ENCODE measurements at regions not wholly inside any gene's neighbourhood (a gene's known extent, or its start where the extent isn't known, plus 50 kb on each side); places are given as distances from the start of the nearest gene placed in this dataset.

GRCh38 chr7:85479918-85480643 is 293.2 kb upstream of the SEMA3D start:
- no peak for TF ChIP-seq CTCF (IDR thresholded peaks at IDR 0.05; ENCODE audit: borderline replicate concordance, extremely low read depth, low read length, poor library complexity, severe bottlenecking)
- no peak for TF ChIP-seq EZH2 (IDR thresholded peaks at IDR 0.05; ENCODE audit: borderline replicate concordance, low read depth, low read length, severe bottlenecking)
